Mucosa of stomach (tissue), 1 donor: ENCODE measurements at regions not wholly inside any gene's neighbourhood (a gene's known extent, or its start where the extent isn't known, plus 50 kb on each side); places are given as distances from the start of the nearest gene placed in this dataset.
"Not testable (repeated sequence)": the region's sequence is repeated elsewhere in the genome, so short reads cannot be mapped to it uniquely, and the experiment has no call there.

ENCODE experiments used
- H3K27me3 ChIP-seq: one replicate; pipeline ENCODE4 v1.7.0; 2013; ENCODE audit warnings: mild to moderate bottlenecking, low read length; ENCODE audit not compliant: control insufficient read depth, insufficient read depth
- H3K36me3 ChIP-seq: one replicate; pipeline ENCODE4 v1.7.0; 2013; ENCODE audit warnings: low read length; ENCODE audit not compliant: control insufficient read depth, insufficient read depth
- H3K4me1 ChIP-seq: one replicate; pipeline ENCODE4 v1.7.0; 2013; ENCODE audit warnings: mild to moderate bottlenecking, low read length; ENCODE audit not compliant: control insufficient read depth, insufficient read depth
- H3K4me3 ChIP-seq: one replicate; pipeline ENCODE4 v1.7.0; 2013; ENCODE audit warnings: low read length
- H3K9ac ChIP-seq: one replicate; pipeline ENCODE4 v1.7.0; 2013; ENCODE audit warnings: mild to moderate bottlenecking, low read length, moderate library complexity
- H3K9me3 ChIP-seq: one replicate; pipeline ENCODE4 v1.7.0; 2013; ENCODE audit warnings: mild to moderate bottlenecking, low read length, moderate library complexity; ENCODE audit not compliant: control insufficient read depth
- donor health status: Pancreatic carcinoma.

GRCh38 chr22:48778308-48779195 lies 1049.1 kb downstream of the BRD1 start:
- H3K4me1 ChIP-seq = no peaks in the 10 kb centered on the region
- no peaks in the 10 kb centered on the region for H3K27me3 ChIP-seq
- no peak overlapping the region for H3K9ac ChIP-seq
- H3K4me3 ChIP-seq = no peak overlapping the region
- H3K36me3 ChIP-seq = no peaks in the 10 kb centered on the region
- H3K9me3 ChIP-seq = no peaks in the 10 kb centered on the region

- H3K9me3 ChIP-seq = no peaks in the 10 kb centered on the region
- H3K36me3 ChIP-seq = no peaks in the 10 kb centered on the region
- H3K4me1 ChIP-seq = no peaks in the 10 kb centered on the region
- no peak overlapping the region for H3K4me3 ChIP-seq
- no peaks in the 10 kb centered on the region for H3K27me3 ChIP-seq
- H3K9ac ChIP-seq = no peak overlapping the region
Observed at GRCh38 chr22:48772286-48772907, 1055.3 kb downstream of the BRD1 start.

- Histone ChIP-seq H3K9me3 (no peaks in the 10 kb centered on the region), H3K4me1 (no peaks in the 10 kb centered on the region), H3K9ac (no peak overlapping the region), H3K4me3 (no peak overlapping the region), H3K27me3 (no peaks in the 10 kb centered on the region), H3K36me3 (no peaks in the 10 kb centered on the region)
Observed at GRCh38 chr22:48765595-48765994, 1062.1 kb downstream of the BRD1 start.

- H3K27me3 ChIP-seq = no peaks in the 10 kb centered on the region
- H3K9ac ChIP-seq = no peak overlapping the region
- H3K9me3 ChIP-seq = no peaks in the 10 kb centered on the region
- no peaks in the 10 kb centered on the region for H3K36me3 ChIP-seq
- H3K4me3 ChIP-seq = no peak overlapping the region
- no peaks in the 10 kb centered on the region for H3K4me1 ChIP-seq
Observed at GRCh38 chr22:48761546-48761945, 1066.1 kb downstream of the BRD1 start.

GRCh38 chr22:48760481-48761390 lies 1066.9 kb downstream of the BRD1 start:
- Histone ChIP-seq H3K36me3 (no peaks in the 10 kb centered on the region), H3K27me3 (no peaks in the 10 kb centered on the region), H3K4me1 (no peaks in the 10 kb centered on the region), H3K9me3 (no peaks in the 10 kb centered on the region), H3K4me3 (no peak overlapping the region), H3K9ac (no peak overlapping the region)

GRCh38 chr22:48758881-48759875 lies 1068.5 kb downstream of the BRD1 start:
- no peak overlapping the region for H3K9ac ChIP-seq
- no peaks in the 10 kb centered on the region for H3K27me3 ChIP-seq
- H3K36me3 ChIP-seq = no peaks in the 10 kb centered on the region
- no peaks in the 10 kb centered on the region for H3K9me3 ChIP-seq
- no peak overlapping the region for H3K4me3 ChIP-seq
- no peaks in the 10 kb centered on the region for H3K4me1 ChIP-seq

GRCh38 chr22:48757985-48758561 lies 1069.6 kb downstream of the BRD1 start:
- H3K4me3 ChIP-seq = no peak overlapping the region

GRCh38 chr22:48757581-48757980 lies 1070.1 kb downstream of the BRD1 start:
- Histone ChIP-seq H3K36me3 (no peaks in the 10 kb centered on the region), H3K4me1 (no peaks in the 10 kb centered on the region), H3K27me3 (no peaks in the 10 kb centered on the region), H3K9ac (no peak overlapping the region), H3K4me3 (no peak overlapping the region), H3K9me3 (no peaks in the 10 kb centered on the region)

More at GRCh38 chr22:48757985-48758561, 1069.6 kb downstream of the BRD1 start:
- H3K4me1 ChIP-seq = no peaks in the 10 kb centered on the region
- H3K9me3 ChIP-seq = no peaks in the 10 kb centered on the region
- H3K27me3 ChIP-seq = no peaks in the 10 kb centered on the region
- no peak overlapping the region for H3K9ac ChIP-seq
- no peaks in the 10 kb centered on the region for H3K36me3 ChIP-seq

- not testable (repeated sequence) for H3K36me3 ChIP-seq, H3K27me3 ChIP-seq, H3K4me1 ChIP-seq, H3K9ac ChIP-seq, H3K4me3 ChIP-seq, H3K9me3 ChIP-seq
Observed at GRCh38 chr22:48757135-48757534, 1070.5 kb downstream of the BRD1 start.

- no peaks in the 10 kb centered on the region for H3K27me3 ChIP-seq
- H3K4me1 ChIP-seq = no peaks in the 10 kb centered on the region
- H3K9me3 ChIP-seq = no peaks in the 10 kb centered on the region
- no peak overlapping the region for H3K9ac ChIP-seq
- H3K4me3 ChIP-seq = no peak overlapping the region
- H3K36me3 ChIP-seq = no peaks in the 10 kb centered on the region
Observed at GRCh38 chr22:48756146-48757111, 1071.2 kb downstream of the BRD1 start.
